DND-41 (cell line): ENCODE measurements at regions not wholly inside any gene's neighbourhood (a gene's known extent, or its start where the extent isn't known, plus 50 kb on each side); places are given as distances from the start of the nearest gene placed in this dataset.

ENCODE experiments used
- EZH2 ChIP-seq: IDR thresholded peaks from 3 replicates; pipeline ENCODE4 v1.6.1; 2012; ENCODE audit warnings: borderline replicate concordance, low read depth, mild to moderate bottlenecking, moderate library complexity, low read length, inconsistent platforms; ENCODE audit not compliant: severe bottlenecking
- TF ChIP-seq, protein P1 (sequence below): IDR thresholded peaks from 2 replicates; pipeline ENCODE4 v1.5.1; 2012; ENCODE audit warnings: borderline replicate concordance, low read length, moderate library complexity, mild to moderate bottlenecking; ENCODE audit not compliant: poor library complexity, severe bottlenecking; ENCODE audit errors: extremely low read depth

DNA sequence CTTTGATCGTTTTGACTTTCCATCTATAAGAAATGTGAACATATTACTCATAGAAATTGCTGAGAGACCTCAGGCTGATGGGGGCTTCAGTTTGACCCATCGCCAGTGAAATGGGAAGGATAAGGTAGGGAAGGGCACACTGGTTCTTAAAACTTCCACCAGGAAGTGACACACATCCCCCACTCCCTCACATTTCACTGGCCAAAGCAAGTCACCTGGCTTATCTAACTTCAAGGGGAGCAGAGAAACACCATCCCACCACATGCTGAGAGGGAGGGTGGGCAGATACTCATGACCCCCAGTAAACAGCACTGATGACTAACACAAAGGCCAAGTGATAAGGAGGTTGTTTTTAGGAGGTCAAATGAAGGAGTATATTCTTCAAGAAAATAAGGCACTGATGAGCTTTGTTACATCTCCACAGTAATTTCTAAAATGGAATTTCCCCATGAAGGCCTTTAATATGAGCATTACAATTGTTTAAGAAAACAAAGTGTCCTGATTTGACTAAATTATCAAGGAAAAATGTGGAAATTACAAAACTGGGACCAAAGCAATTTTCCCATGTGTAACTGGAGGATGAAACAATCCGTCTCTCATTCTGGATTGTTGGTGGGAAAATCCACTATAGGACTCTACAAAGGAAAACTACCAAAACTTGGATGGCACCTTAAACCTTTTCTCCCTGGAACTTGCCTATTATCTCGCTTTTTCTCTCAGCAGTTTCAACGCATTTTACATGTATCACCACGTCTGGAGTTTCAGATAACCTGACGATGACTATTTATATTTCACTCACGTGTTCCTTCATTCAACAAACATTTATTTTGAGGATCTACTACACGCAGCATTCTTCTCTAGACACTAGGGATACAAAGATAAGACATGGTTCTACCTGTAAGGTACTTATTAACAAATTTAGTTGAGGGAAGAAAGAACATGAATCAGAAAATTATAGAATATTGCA, 91.8 kb upstream of the EEA1 start:
- TF ChIP-seq, protein P1, sequence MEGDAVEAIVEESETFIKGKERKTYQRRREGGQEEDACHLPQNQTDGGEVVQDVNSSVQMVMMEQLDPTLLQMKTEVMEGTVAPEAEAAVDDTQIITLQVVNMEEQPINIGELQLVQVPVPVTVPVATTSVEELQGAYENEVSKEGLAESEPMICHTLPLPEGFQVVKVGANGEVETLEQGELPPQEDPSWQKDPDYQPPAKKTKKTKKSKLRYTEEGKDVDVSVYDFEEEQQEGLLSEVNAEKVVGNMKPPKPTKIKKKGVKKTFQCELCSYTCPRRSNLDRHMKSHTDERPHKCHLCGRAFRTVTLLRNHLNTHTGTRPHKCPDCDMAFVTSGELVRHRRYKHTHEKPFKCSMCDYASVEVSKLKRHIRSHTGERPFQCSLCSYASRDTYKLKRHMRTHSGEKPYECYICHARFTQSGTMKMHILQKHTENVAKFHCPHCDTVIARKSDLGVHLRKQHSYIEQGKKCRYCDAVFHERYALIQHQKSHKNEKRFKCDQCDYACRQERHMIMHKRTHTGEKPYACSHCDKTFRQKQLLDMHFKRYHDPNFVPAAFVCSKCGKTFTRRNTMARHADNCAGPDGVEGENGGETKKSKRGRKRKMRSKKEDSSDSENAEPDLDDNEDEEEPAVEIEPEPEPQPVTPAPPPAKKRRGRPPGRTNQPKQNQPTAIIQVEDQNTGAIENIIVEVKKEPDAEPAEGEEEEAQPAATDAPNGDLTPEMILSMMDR = no peak
- TF ChIP-seq EZH2 = no peak
